ENCODE measurements at regions not wholly inside any gene's neighbourhood (a gene's known extent, or its start where the extent isn't known, plus 50 kb on each side); places are given as distances from the start of the nearest gene placed in this dataset.

DNA sequence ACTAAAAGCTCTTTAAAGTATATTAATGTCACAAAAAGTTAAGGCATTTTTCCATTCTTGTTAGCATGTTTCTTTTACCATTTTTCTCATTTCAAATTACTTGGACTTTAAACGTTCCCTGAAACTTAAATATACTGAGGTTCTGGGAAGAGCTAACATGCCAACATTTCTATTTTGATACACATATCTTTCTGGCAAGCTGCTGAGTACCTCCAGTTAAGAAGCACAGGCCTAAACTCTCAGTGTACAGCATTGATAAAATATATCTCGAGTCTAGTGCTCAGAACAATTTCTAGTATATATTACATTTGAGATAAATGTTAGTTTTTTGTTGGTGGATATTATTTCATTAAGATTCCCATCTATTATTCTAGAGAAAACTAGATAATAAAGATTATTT is 612.9 kb upstream of the KCND2 start:
- no peaks in the 10 kb centered on the region for H3K27me3 ChIP-seq (ENCODE audit: control insufficient read depth in 4 of 4, insufficient read depth in 4 of 4, low read length in 3 of 4)
- H3K27ac ChIP-seq (ENCODE audit: low read depth in 1 of 2, low read length in 2 of 2): no peak overlapping the region
- H3K4me1 ChIP-seq (ENCODE audit: control insufficient read depth in 4 of 4, insufficient read depth in 4 of 4, low read length in 3 of 4): no peaks in the 10 kb centered on the region
- no peaks in the 10 kb centered on the region for H3K9me3 ChIP-seq (ENCODE audit: control insufficient read depth in 4 of 4, low read length in 3 of 4)
- 65% methylated on average over 2 of the region's 2 CpGs for WGBS
- no peak overlapping the region for H3K4me3 ChIP-seq (ENCODE audit: low read depth in 1 of 3, low read length in 3 of 3)
- H3K36me3 ChIP-seq (ENCODE audit: control insufficient read depth in 4 of 4, insufficient read depth in 3 of 4, low read depth in 1 of 4, low read length in 3 of 4): no peaks in the 10 kb centered on the region
- H3K9ac ChIP-seq (ENCODE audit: low read depth in 1 of 2, low read length in 2 of 2): no peak overlapping the region
- no peak for TF ChIP-seq NR2F2 (IDR thresholded peaks at IDR 0.05)
- TF ChIP-seq HNF4G (IDR thresholded peaks at IDR 0.05): no peak
- TF ChIP-seq GABPA (IDR thresholded peaks at IDR 0.05 in 1 of 2, conservative IDR thresholded peaks at IDR 0.05 in 1 of 2): no peak
- no peak for TF ChIP-seq RAD21 (IDR thresholded peaks at IDR 0.05)
- TF ChIP-seq, protein P1, sequence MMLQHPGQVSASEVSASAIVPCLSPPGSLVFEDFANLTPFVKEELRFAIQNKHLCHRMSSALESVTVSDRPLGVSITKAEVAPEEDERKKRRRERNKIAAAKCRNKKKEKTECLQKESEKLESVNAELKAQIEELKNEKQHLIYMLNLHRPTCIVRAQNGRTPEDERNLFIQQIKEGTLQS (IDR thresholded peaks at IDR 0.05): no peak
- DNase-seq (ENCODE audit: low spot score): no peak

DNA sequence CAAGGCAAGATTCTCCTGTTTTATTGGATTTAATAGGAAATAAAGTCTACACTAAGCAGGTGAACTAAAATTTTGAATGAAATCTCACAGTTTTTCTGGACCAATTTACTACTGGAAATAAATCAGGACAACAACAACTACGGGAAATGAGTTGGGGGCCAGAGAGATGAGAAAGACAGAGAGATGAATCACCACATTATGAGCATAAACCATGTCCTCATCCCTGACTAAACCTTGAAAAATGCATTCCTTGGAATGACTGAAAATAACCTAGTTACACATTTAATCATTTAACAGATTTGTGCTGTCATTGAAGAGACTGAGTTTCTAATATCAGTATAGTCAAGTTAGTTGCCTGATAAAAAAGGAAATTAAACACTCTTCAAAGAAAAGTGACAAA is 608.4 kb upstream of the KCND2 start:
- TF ChIP-seq HNF4G (IDR thresholded peaks at IDR 0.05) (no peak), TAF1 (conservative IDR thresholded peaks at IDR 0.05) (no peak), JUND (IDR thresholded peaks at IDR 0.05) (no peak), NR2F2 (IDR thresholded peaks at IDR 0.05) (no peak), FOXA1 (IDR thresholded peaks at IDR 0.05) (no peak)
- TF ChIP-seq, protein P2, sequence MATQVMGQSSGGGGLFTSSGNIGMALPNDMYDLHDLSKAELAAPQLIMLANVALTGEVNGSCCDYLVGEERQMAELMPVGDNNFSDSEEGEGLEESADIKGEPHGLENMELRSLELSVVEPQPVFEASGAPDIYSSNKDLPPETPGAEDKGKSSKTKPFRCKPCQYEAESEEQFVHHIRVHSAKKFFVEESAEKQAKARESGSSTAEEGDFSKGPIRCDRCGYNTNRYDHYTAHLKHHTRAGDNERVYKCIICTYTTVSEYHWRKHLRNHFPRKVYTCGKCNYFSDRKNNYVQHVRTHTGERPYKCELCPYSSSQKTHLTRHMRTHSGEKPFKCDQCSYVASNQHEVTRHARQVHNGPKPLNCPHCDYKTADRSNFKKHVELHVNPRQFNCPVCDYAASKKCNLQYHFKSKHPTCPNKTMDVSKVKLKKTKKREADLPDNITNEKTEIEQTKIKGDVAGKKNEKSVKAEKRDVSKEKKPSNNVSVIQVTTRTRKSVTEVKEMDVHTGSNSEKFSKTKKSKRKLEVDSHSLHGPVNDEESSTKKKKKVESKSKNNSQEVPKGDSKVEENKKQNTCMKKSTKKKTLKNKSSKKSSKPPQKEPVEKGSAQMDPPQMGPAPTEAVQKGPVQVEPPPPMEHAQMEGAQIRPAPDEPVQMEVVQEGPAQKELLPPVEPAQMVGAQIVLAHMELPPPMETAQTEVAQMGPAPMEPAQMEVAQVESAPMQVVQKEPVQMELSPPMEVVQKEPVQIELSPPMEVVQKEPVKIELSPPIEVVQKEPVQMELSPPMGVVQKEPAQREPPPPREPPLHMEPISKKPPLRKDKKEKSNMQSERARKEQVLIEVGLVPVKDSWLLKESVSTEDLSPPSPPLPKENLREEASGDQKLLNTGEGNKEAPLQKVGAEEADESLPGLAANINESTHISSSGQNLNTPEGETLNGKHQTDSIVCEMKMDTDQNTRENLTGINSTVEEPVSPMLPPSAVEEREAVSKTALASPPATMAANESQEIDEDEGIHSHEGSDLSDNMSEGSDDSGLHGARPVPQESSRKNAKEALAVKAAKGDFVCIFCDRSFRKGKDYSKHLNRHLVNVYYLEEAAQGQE (IDR thresholded peaks at IDR 0.05): no peak
- TF ChIP-seq, protein P3, sequence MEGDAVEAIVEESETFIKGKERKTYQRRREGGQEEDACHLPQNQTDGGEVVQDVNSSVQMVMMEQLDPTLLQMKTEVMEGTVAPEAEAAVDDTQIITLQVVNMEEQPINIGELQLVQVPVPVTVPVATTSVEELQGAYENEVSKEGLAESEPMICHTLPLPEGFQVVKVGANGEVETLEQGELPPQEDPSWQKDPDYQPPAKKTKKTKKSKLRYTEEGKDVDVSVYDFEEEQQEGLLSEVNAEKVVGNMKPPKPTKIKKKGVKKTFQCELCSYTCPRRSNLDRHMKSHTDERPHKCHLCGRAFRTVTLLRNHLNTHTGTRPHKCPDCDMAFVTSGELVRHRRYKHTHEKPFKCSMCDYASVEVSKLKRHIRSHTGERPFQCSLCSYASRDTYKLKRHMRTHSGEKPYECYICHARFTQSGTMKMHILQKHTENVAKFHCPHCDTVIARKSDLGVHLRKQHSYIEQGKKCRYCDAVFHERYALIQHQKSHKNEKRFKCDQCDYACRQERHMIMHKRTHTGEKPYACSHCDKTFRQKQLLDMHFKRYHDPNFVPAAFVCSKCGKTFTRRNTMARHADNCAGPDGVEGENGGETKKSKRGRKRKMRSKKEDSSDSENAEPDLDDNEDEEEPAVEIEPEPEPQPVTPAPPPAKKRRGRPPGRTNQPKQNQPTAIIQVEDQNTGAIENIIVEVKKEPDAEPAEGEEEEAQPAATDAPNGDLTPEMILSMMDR (IDR thresholded peaks at IDR 0.05; ENCODE audit: low read depth, low read length, missing input control): no peak
- TF ChIP-seq, protein P4, sequence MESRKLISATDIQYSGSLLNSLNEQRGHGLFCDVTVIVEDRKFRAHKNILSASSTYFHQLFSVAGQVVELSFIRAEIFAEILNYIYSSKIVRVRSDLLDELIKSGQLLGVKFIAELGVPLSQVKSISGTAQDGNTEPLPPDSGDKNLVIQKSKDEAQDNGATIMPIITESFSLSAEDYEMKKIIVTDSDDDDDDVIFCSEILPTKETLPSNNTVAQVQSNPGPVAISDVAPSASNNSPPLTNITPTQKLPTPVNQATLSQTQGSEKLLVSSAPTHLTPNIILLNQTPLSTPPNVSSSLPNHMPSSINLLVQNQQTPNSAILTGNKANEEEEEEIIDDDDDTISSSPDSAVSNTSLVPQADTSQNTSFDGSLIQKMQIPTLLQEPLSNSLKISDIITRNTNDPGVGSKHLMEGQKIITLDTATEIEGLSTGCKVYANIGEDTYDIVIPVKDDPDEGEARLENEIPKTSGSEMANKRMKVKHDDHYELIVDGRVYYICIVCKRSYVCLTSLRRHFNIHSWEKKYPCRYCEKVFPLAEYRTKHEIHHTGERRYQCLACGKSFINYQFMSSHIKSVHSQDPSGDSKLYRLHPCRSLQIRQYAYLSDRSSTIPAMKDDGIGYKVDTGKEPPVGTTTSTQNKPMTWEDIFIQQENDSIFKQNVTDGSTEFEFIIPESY (IDR thresholded peaks at IDR 0.05): no peak
- DNase-seq (ENCODE audit: low spot score): no peak
- WGBS: 64% methylated on average over 1 of the region's 1 CpG

More for the DNA sequence above, 608.4 kb upstream of the KCND2 start:
- no peaks in the 10 kb centered on the region for H3K27me3 ChIP-seq (ENCODE audit: control insufficient read depth in 4 of 4, insufficient read depth in 4 of 4, low read length in 3 of 4)
- no peak overlapping the region for H3K4me3 ChIP-seq (ENCODE audit: low read depth in 1 of 3, low read length in 3 of 3)
- no peak overlapping the region for H3K27ac ChIP-seq (ENCODE audit: low read depth in 1 of 2, low read length in 2 of 2)
- no peak overlapping the region for H3K9ac ChIP-seq (ENCODE audit: low read depth in 1 of 2, low read length in 2 of 2)
- H3K36me3 ChIP-seq (ENCODE audit: control insufficient read depth in 4 of 4, insufficient read depth in 3 of 4, low read depth in 1 of 4, low read length in 3 of 4): no peaks in the 10 kb centered on the region
- no peaks in the 10 kb centered on the region for H3K4me1 ChIP-seq (ENCODE audit: control insufficient read depth in 4 of 4, insufficient read depth in 4 of 4, low read length in 3 of 4)
- no peaks in the 10 kb centered on the region for H3K9me3 ChIP-seq (ENCODE audit: control insufficient read depth in 4 of 4, low read length in 3 of 4)

Data from liver (tissue), 8 donors.